Vagina (tissue), 2 donors: ENCODE measurements at regions not wholly inside any gene's neighbourhood (a gene's known extent, or its start where the extent isn't known, plus 50 kb on each side); places are given as distances from the start of the nearest gene placed in this dataset.

Source experiments
- CTCF ChIP-seq, 3 experiments: fragments of 450-650 bp in 2 of 3; fragments of 200-600 bp in 1 of 3; sonication (generic) in 1 of 3; IDR thresholded peaks; one replicate each; pipeline ENCODE4 v1.5.1; 2017 to 2019; ENCODE audit warnings: antibody characterized with exemption in 3 of 3, mild to moderate bottlenecking in 2 of 3, moderate library complexity in 2 of 3
- POLR2A ChIP-seq, 2 donors: fragments of 450-650 bp; IDR thresholded peaks; one replicate each; pipeline ENCODE4 v1.6.1; 2017; ENCODE audit warnings: antibody characterized with exemption in 2 of 2, mild to moderate bottlenecking in 2 of 2, moderate library complexity in 2 of 2

DNA sequence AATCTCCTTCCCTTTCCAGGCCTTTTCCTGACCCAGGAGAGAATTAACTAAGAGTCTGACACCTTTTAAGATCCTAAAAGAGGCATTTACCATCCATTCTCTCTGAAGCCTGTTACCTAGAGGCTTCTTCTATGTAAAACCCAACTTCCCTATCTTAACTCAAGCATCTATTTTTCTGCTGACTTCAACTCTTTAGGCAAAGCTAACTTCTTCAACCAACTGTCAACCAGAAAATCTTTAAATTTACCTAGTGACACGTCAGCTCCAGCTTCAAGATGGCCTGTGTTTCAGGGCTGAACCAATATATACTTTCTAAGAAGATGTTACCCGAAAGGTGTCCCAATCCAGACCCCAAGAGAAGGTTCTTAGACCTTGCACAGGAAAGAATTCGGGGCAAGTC lies 492.3 kb upstream of the AUTS2 start:
- TF ChIP-seq CTCF (IDR thresholded peaks at IDR 0.05) (no peak), POLR2A (IDR thresholded peaks at IDR 0.05) (no peak)
